ENCODE measurements at regions not wholly inside any gene's neighbourhood (a gene's known extent, or its start where the extent isn't known, plus 50 kb on each side); places are given as distances from the start of the nearest gene placed in this dataset.

GRCh38 chr18:70432804-70433400 lies 144.1 kb downstream of the SOCS6 start:
- H2AFZ ChIP-seq (ENCODE audit: low read depth, low read length): no peak overlapping the region
- H3K79me2 ChIP-seq (ENCODE audit: insufficient read depth, low read length): no peaks in the 10 kb centered on the region
- no peaks in the 10 kb centered on the region for H3K27me3 ChIP-seq (ENCODE audit: insufficient read depth, low read length, poor library complexity)
- no peaks in the 10 kb centered on the region for H3K36me3 ChIP-seq (ENCODE audit: insufficient read depth, low read length)
- no peak for ATAC-seq (ENCODE audit: insufficient read depth, low read depth)
- no peak overlapping the region for H3K9ac ChIP-seq (ENCODE audit: low read depth, low read length)
- no peaks in the 10 kb centered on the region for H3K9me3 ChIP-seq (ENCODE audit: insufficient read depth, low read length, severe bottlenecking)
- H4K20me1 ChIP-seq (ENCODE audit: insufficient read depth, low read length): no peaks in the 10 kb centered on the region
- H3K4me2 ChIP-seq (ENCODE audit: insufficient read depth, low read length): no peak overlapping the region
- DNase-seq: no peak
- TF ChIP-seq, protein P1, sequence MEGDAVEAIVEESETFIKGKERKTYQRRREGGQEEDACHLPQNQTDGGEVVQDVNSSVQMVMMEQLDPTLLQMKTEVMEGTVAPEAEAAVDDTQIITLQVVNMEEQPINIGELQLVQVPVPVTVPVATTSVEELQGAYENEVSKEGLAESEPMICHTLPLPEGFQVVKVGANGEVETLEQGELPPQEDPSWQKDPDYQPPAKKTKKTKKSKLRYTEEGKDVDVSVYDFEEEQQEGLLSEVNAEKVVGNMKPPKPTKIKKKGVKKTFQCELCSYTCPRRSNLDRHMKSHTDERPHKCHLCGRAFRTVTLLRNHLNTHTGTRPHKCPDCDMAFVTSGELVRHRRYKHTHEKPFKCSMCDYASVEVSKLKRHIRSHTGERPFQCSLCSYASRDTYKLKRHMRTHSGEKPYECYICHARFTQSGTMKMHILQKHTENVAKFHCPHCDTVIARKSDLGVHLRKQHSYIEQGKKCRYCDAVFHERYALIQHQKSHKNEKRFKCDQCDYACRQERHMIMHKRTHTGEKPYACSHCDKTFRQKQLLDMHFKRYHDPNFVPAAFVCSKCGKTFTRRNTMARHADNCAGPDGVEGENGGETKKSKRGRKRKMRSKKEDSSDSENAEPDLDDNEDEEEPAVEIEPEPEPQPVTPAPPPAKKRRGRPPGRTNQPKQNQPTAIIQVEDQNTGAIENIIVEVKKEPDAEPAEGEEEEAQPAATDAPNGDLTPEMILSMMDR (IDR thresholded peaks at IDR 0.05; ENCODE audit: borderline replicate concordance, extremely low read depth, low read length, poor library complexity, severe bottlenecking): no peak
- no peak for TF ChIP-seq EZH2 (IDR thresholded peaks at IDR 0.05; ENCODE audit: borderline replicate concordance, low read depth, low read length, severe bottlenecking)
- no peak overlapping the region for H3K27ac ChIP-seq (ENCODE audit: low read length)
- H3K4me1 ChIP-seq (ENCODE audit: insufficient read depth, low read length): no peaks in the 10 kb centered on the region
- no peak overlapping the region for H3K4me3 ChIP-seq (ENCODE audit: low read depth in 1 of 2, low read length in 2 of 2)

DNA sequence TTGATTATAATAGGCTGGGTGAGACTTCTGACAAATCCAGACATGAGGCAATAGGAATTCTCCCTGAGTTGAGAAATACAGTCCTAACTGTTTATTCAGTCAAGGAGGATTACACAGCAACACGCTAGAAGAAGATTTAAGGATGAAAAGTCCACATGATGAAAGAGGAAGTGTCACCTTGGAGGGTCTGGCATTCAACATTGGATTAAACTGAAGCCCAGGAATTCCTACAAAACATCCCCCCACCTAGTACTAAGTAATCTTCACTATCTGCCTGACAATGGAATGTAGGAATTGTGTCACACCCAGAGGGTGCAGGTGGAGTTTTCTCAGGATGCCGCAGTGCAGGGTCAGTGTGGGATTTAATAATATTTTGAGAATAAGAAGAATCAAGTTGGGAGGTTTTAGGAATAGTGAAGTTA lies 142.4 kb downstream of the SOCS6 start:
- Histone ChIP-seq H3K79me2 (ENCODE audit: insufficient read depth, low read length) (no peaks in the 10 kb centered on the region), H3K27me3 (ENCODE audit: insufficient read depth, low read length, poor library complexity) (no peaks in the 10 kb centered on the region), H3K4me2 (ENCODE audit: insufficient read depth, low read length) (no peak overlapping the region), H3K9me3 (ENCODE audit: insufficient read depth, low read length, severe bottlenecking) (no peaks in the 10 kb centered on the region), H3K36me3 (ENCODE audit: insufficient read depth, low read length) (no peaks in the 10 kb centered on the region), H3K9ac (ENCODE audit: low read depth, low read length) (no peak overlapping the region), H4K20me1 (ENCODE audit: insufficient read depth, low read length) (no peaks in the 10 kb centered on the region), H3K4me1 (ENCODE audit: insufficient read depth, low read length) (no peaks in the 10 kb centered on the region), H2AFZ (ENCODE audit: low read depth, low read length) (no peak overlapping the region), H3K4me3 (ENCODE audit: low read depth in 1 of 2, low read length in 2 of 2) (no peak overlapping the region), H3K27ac (ENCODE audit: low read length) (no peak overlapping the region)
- DNase-seq (no peak), ATAC-seq (ENCODE audit: insufficient read depth, low read depth) (no peak)
- TF ChIP-seq EZH2 (IDR thresholded peaks at IDR 0.05; ENCODE audit: borderline replicate concordance, low read depth, low read length, severe bottlenecking): no peak
- TF ChIP-seq, protein P1 (IDR thresholded peaks at IDR 0.05; ENCODE audit: borderline replicate concordance, extremely low read depth, low read length, poor library complexity, severe bottlenecking): no peak

- TF ChIP-seq EZH2 (IDR thresholded peaks at IDR 0.05; ENCODE audit: borderline replicate concordance, low read depth, low read length, severe bottlenecking): no peak
- TF ChIP-seq, protein P1 (IDR thresholded peaks at IDR 0.05; ENCODE audit: borderline replicate concordance, extremely low read depth, low read length, poor library complexity, severe bottlenecking): no peak
- no peak overlapping the region for H3K4me2 ChIP-seq (ENCODE audit: insufficient read depth, low read length)
- no peaks in the 10 kb centered on the region for H4K20me1 ChIP-seq (ENCODE audit: insufficient read depth, low read length)
- no peaks in the 10 kb centered on the region for H3K9me3 ChIP-seq (ENCODE audit: insufficient read depth, low read length, severe bottlenecking)
- ATAC-seq (ENCODE audit: insufficient read depth, low read depth) (no peak), DNase-seq (no peak)
- H3K27ac ChIP-seq (ENCODE audit: low read length): no peak overlapping the region
- H3K9ac ChIP-seq (ENCODE audit: low read depth, low read length): no peak overlapping the region
- no peaks in the 10 kb centered on the region for H3K36me3 ChIP-seq (ENCODE audit: insufficient read depth, low read length)
- no peaks in the 10 kb centered on the region for H3K79me2 ChIP-seq (ENCODE audit: insufficient read depth, low read length)
- H3K27me3 ChIP-seq (ENCODE audit: insufficient read depth, low read length, poor library complexity): no peaks in the 10 kb centered on the region
- H3K4me3 ChIP-seq (ENCODE audit: low read depth in 1 of 2, low read length in 2 of 2): no peak overlapping the region
- H3K4me1 ChIP-seq (ENCODE audit: insufficient read depth, low read length): no peaks in the 10 kb centered on the region
- no peak overlapping the region for H2AFZ ChIP-seq (ENCODE audit: low read depth, low read length)
These were observed 141.8 kb downstream of the SOCS6 start for GRCh38 chr18:70430501-70431173.
